ENCODE measurements at regions not wholly inside any gene's neighbourhood (a gene's known extent, or its start where the extent isn't known, plus 50 kb on each side); places are given as distances from the start of the nearest gene placed in this dataset.
"Not testable (repeated sequence)": the region's sequence is repeated elsewhere in the genome, so short reads cannot be mapped to it uniquely, and the experiment has no call there.

DNA sequence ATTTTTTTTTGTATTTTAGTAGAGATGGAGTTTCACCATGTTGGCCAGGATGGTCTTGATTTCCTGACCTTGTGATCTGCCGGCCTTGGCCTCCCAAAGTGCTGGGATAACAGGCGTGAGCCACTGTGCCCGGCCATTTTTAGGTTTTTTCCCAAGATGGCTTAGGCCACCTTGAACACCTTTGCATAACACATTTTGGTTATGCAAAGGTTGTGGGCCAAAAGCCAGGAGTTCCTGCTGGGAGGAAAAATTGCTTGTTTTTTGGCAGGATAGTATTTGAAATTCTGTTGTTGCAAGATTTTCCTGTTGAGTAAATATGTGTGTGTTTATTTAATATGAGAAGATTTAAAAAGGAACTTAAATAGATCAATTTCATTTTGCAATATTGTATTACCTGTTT, 65.3 kb upstream of the KCNJ18 start:
- not testable (repeated sequence) for ATAC-seq
- DNase-seq (ENCODE audit: low spot score) = peak; percentile 69
